Sigmoid colon (tissue), 6 donors: ENCODE measurements at regions not wholly inside any gene's neighbourhood (a gene's known extent, or its start where the extent isn't known, plus 50 kb on each side); places are given as distances from the start of the nearest gene placed in this dataset.

ENCODE experiments used
- DNase-seq: peaks from one replicate; pipeline ENCODE4 v3.0.0-alpha.2; 2019
- H3K27ac ChIP-seq, 4 donors: fragments of 200-600 bp; sonication (generic); one replicate each; pipeline ENCODE4 v1.5.1; 2016 to 2019; ENCODE audit warnings: mild to moderate bottlenecking in 1 of 4
- H3K27me3 ChIP-seq, 3 donors: fragments of 200-600 bp; sonication (generic); one replicate each; pipeline ENCODE4 v1.5.1; 2019; ENCODE audit warnings: mild to moderate bottlenecking in 1 of 3
- H3K36me3 ChIP-seq, 4 donors: fragments of 200-600 bp; sonication (generic); one replicate each; pipeline ENCODE4 v1.5.1; 2016 to 2019
- H3K4me1 ChIP-seq, 4 donors: fragments of 200-600 bp; sonication (generic); one replicate each; pipeline ENCODE4 v1.5.1; 2017 to 2019
- H3K4me3 ChIP-seq, 4 donors: fragments of 200-600 bp; sonication (generic); one replicate each; pipeline ENCODE4 v1.5.1; 2017 to 2019; ENCODE audit warnings: mild to moderate bottlenecking in 2 of 4, moderate library complexity in 1 of 4
- H3K9me3 ChIP-seq, 4 donors: fragments of 200-600 bp in 3 of 4; sonication (generic) in 3 of 4; one replicate each; pipeline versions ENCODE4 v1.5.1 to v1.6.1; 2013 to 2019
- EP300 ChIP-seq, 4 donors: sonication (generic); formaldehyde crosslinking; IDR thresholded peaks; one replicate each; pipeline ENCODE4 v1.6.1; 2017; ENCODE audit warnings: antibody characterized with exemption in 4 of 4
- POLR2A ChIP-seq, 2 donors: fragments of 450-650 bp; IDR thresholded peaks; one replicate each; pipeline ENCODE4 v1.6.1; 2016; ENCODE audit warnings: antibody characterized with exemption in 2 of 2, mild to moderate bottlenecking in 2 of 2, moderate library complexity in 2 of 2
- POLR2AphosphoS5 ChIP-seq, 4 donors: sonication (generic); formaldehyde crosslinking; IDR thresholded peaks; one replicate each; pipeline ENCODE4 v1.6.1; 2017; ENCODE audit warnings: antibody characterized with exemption in 4 of 4
- WGBS, 2 donors: extraction: QIAGEN DNeasy Blood & Tissue Kit; methylation state at CpG; one replicate each; pipeline ENCODE4 v1.1.7; 2013; 5-methylcytosine and 5-hydroxymethylcytosine counted together
- intact Hi-C: fragments of 100-400 bp; cut with DNase I; formaldehyde crosslinking; loops from one replicate; pipeline ENCODE4 v1.15.1; 2023
- TF ChIP-seq, protein P1 (sequence below), 4 experiments: fragments of 450-650 bp in 3 of 4; fragments of 200-600 bp in 1 of 4; IDR thresholded peaks; one replicate each; pipeline ENCODE4 v1.5.1; 2016 to 2019; ENCODE audit warnings: antibody characterized with exemption in 4 of 4, mild to moderate bottlenecking in 3 of 4, moderate library complexity in 2 of 4
- donor health status: healthy with polysubstance abuse.
- donor health status: healthy.

DNA sequence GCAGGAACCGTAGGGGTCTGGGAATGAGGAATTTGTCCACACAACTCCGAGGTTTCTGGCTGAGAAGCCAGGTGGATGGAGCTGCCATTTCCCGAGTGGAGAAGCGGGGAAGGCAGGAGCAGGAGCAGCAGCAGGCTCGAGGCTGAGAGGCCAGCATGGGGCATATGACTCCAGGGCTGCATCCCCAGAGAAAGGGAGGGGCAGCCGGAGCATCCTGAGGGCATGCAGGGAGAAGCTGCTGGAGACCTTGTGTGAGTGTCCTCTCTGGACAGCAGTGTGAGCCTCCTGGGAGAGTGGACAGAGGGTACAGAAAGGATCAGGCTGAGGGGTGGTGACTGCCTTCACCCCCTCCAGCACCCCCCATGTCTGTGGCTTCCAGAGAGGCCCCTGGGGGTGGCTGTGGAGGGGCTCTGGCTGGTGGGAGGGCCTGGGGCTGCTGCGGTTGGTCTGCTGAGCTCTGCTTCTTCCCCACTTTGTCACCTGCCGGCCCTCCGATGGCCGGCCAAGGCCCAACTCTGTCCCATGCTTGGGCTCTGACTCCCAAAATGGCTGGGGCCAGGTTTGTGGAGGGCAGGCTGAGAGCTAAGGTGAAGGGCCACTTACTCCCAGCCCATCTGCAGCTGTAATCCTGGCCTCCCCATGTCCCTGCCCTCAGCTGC is 633.1 kb downstream of the MATN1 start:
- Histone ChIP-seq H3K4me1 (peaks cover 2 to 12% (median 10%) of the 10 kb centered on the region in 4 donors), H3K27ac (no peak overlapping the region), H3K27me3 (peaks cover 0 to 6% (median 6%) of the 10 kb centered on the region in 3 donors), H3K4me3 (no peak overlapping the region), H3K36me3 (no peaks in the 10 kb centered on the region), H3K9me3 (peaks cover 9 to 20% (median 15%) of the 10 kb centered on the region in 4 donors)
- no peak for TF ChIP-seq EP300 (IDR thresholded peaks at IDR 0.05)
- TF ChIP-seq, protein P1, sequence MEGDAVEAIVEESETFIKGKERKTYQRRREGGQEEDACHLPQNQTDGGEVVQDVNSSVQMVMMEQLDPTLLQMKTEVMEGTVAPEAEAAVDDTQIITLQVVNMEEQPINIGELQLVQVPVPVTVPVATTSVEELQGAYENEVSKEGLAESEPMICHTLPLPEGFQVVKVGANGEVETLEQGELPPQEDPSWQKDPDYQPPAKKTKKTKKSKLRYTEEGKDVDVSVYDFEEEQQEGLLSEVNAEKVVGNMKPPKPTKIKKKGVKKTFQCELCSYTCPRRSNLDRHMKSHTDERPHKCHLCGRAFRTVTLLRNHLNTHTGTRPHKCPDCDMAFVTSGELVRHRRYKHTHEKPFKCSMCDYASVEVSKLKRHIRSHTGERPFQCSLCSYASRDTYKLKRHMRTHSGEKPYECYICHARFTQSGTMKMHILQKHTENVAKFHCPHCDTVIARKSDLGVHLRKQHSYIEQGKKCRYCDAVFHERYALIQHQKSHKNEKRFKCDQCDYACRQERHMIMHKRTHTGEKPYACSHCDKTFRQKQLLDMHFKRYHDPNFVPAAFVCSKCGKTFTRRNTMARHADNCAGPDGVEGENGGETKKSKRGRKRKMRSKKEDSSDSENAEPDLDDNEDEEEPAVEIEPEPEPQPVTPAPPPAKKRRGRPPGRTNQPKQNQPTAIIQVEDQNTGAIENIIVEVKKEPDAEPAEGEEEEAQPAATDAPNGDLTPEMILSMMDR (IDR thresholded peaks at IDR 0.05) = no peak
- no peak for TF ChIP-seq POLR2A (IDR thresholded peaks at IDR 0.05)
- TF ChIP-seq POLR2AphosphoS5 (IDR thresholded peaks at IDR 0.05) = no peak
- DNase-seq = no peak
- intact Hi-C loops = no loop called here
- 76 to 82% methylated on average over 10 of the region's 10 CpGs for WGBS, 2 donors

DNA sequence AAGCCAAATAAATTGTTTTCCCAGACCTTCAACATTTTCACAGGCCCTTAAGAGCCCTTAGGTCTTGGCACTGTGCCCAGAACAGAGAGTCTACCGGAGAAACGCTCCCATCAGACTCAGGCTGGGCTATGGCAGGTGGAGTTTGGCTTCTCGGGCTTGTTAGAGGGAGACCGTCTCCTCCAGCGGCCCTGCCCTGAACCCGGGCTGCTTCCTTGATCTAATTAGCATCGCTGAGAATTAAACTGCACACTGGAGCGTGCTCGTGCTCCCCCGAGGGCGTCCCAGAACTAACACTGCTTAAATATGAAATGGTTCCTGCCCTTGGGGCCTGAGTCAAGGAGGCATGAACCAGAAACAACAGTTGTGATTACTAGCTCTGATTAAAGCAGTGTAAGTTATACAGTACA is 634.4 kb downstream of the MATN1 start:
- Histone ChIP-seq H3K27me3 (peaks cover 0 to 6% (median 6%) of the 10 kb centered on the region in 3 donors), H3K9me3 (peaks cover 9 to 20% (median 15%) of the 10 kb centered on the region in 4 donors), H3K4me3 (no peak overlapping the region), H3K27ac (no peak overlapping the region), H3K4me1 (peaks cover 2 to 23% (median 21%) of the 10 kb centered on the region in 4 donors), H3K36me3 (no peaks in the 10 kb centered on the region)
- no peak for DNase-seq
- WGBS, 2 donors = 12 to 49% methylated on average over 11 of the region's 11 CpGs
- intact Hi-C loops = loop anchor here (5.0 kb wide), 1 partner anchor 852 kb away; the partner anchor contains the start of gene PTPRU
- TF ChIP-seq POLR2A (IDR thresholded peaks at IDR 0.05) = no peak
- TF ChIP-seq EP300 (IDR thresholded peaks at IDR 0.05) = no peak
- TF ChIP-seq POLR2AphosphoS5 (IDR thresholded peaks at IDR 0.05) = no peak
- TF ChIP-seq, protein P1 (IDR thresholded peaks at IDR 0.05) = no peak

GRCh38 chr1:30088594-30088993 is 634.8 kb downstream of the MATN1 start:
- intact Hi-C loops = loop anchor here (5.0 kb wide), 1 partner anchor 851 kb away; the partner anchor contains the start of gene PTPRU
- WGBS, 2 donors = 13 to 62% methylated on average over 10 of the region's 10 CpGs
- H3K36me3 ChIP-seq = no peaks in the 10 kb centered on the region
- DNase-seq = no peak
- TF ChIP-seq POLR2AphosphoS5 (IDR thresholded peaks at IDR 0.05) = no peak
- TF ChIP-seq, protein P1 (IDR thresholded peaks at IDR 0.05) = no peak
- H3K27ac ChIP-seq = no peak overlapping the region
- H3K27me3 ChIP-seq = peaks cover 0 to 6% (median 6%) of the 10 kb centered on the region in 3 donors
- H3K4me3 ChIP-seq = no peak overlapping the region
- peaks cover 2 to 28% (median 25%) of the 10 kb centered on the region in 4 donors for H3K4me1 ChIP-seq
- H3K9me3 ChIP-seq = peaks cover 9 to 20% (median 15%) of the 10 kb centered on the region in 4 donors

DNA sequence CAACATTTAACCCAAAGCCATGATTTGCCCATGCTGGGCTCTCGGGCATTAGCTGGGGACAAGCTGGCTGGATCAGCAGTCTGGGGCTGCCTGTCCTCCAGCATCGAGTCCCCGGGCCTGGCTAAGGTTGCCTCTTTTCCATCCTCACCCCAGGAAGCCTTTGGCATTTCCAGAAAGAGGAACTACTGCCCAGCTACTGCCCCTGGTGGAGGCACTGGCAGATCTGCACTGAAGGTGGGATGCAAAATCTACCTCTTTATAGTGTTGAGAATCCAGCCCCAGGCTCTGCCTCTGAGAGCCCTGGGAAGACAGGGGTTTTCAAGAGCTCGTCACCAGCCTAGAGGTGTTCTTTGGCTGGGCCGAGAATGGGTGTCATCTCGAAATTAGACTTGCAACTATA is 635.9 kb downstream of the MATN1 start:
- H3K4me3 ChIP-seq = no peak overlapping the region
- peaks cover 2 to 34% (median 31%) of the 10 kb centered on the region in 4 donors for H3K4me1 ChIP-seq
- 68 to 84% methylated on average over 6 of the region's 6 CpGs for WGBS, 2 donors
- H3K27ac ChIP-seq = no peak overlapping the region
- TF ChIP-seq, protein P1 (IDR thresholded peaks at IDR 0.05) = no peak
- H3K36me3 ChIP-seq = no peaks in the 10 kb centered on the region
- intact Hi-C loops = loop anchor here (5.0 kb wide), 1 partner anchor 850 kb away; the partner anchor contains the start of gene PTPRU
- peaks cover 0 to 6% (median 6%) of the 10 kb centered on the region in 3 donors for H3K27me3 ChIP-seq
- no peak for DNase-seq
- peaks cover 7 to 10% (median 8%) of the 10 kb centered on the region in 4 donors for H3K9me3 ChIP-seq
